ENCODE measurements at regions not wholly inside any gene's neighbourhood (a gene's known extent, or its start where the extent isn't known, plus 50 kb on each side); places are given as distances from the start of the nearest gene placed in this dataset.

DNA sequence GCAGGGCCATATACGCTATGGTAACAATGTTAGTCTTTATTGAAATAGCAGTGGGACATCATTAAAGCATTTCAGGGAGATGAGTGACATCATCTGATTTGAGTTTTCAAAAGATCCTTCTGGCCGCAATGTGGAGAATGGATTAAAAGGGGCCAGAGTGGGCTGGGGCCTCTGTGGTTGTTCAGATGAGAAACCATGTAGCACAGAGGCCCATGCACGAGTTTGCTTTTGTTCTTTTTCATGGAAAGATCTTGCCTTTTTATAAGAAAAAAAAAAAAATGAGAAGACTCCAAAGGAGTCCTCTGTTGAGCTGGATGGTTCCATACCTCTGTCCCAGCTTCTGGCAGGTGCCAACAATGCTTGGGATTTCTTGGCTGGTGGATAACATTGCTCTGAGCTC, 173.5 kb upstream of the SPRY4 start:
- POLR2A ChIA-PET: interaction anchor here (0.7 kb wide), 1 partner anchor 94 kb away, joined by 3 read pairs; no protein-coding TSS in a partner anchor
- dilution Hi-C loops (cut with MboI; ENCODE audit: extremely low pct_ligation_motif_present, low sequenced_read_pairs): no loop called here
- intact Hi-C loops (cut with micrococcal nuclease): no loop called here

DNA sequence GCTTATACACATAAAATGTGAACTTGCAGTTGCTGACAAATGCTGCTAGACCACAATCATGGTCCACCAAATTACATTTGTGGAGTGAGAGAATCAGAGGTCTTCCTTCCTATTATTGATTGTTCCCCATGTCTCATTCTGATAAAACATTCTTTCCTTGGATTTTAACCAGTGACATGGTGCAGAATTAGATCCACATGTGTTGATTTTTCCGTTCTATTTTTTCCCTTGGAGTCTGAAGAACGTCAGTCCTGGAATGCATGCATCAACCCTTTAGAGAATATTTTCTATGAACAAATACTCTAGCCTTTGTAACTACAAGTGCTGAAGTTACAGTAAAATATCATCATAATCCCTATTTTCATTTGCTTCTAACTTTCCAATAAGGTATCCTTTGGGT, 170.7 kb upstream of the SPRY4 start:
- dilution Hi-C loops (cut with MboI; ENCODE audit: extremely low pct_ligation_motif_present, low sequenced_read_pairs) (no loop called here), intact Hi-C loops (cut with micrococcal nuclease) (no loop called here)
- Histone ChIP-seq H3K9me1 (replicated peaks; ENCODE audit: control insufficient read depth, extremely low read depth, insufficient read depth, low read length) (no peaks in the 10 kb centered on the region), H3K9me3 (replicated peaks; ENCODE audit: control insufficient read depth, insufficient read depth, low read length) (no peaks in the 10 kb centered on the region), H4K20me1 (replicated peaks; ENCODE audit: control insufficient read depth, extremely low read depth, insufficient read depth, low read length) (no peaks in the 10 kb centered on the region), H3K4me3 (replicated peaks in 1 of 3; ENCODE audit: insufficient read depth in 1 of 3, low read depth in 1 of 3, low read length in 3 of 3) (no peak overlapping the region), H3K9ac (replicated peaks; ENCODE audit: extremely low read depth, insufficient read depth, low read length) (no peak overlapping the region), H3K79me2 (ENCODE audit: control insufficient read depth, insufficient read depth, low read length) (no peaks in the 10 kb centered on the region), H3K4me1 (ENCODE audit: control insufficient read depth, extremely low read depth, insufficient read depth, low read length) (peaks cover 7% of the 10 kb centered on the region), H3K4me2 (ENCODE audit: insufficient read depth, low read length) (no peak overlapping the region), H2AFZ (ENCODE audit: low read depth, low read length) (no peak overlapping the region), H3K27ac (ENCODE audit: insufficient read depth, low read depth, low read length) (no peak overlapping the region), H3K36me3 (ENCODE audit: control insufficient read depth in 2 of 2, extremely low read depth in 1 of 2, insufficient read depth in 2 of 2, low read length in 2 of 2) (no peaks in the 10 kb centered on the region), H3K27me3 (ENCODE audit: control insufficient read depth in 2 of 2, insufficient read depth in 2 of 2, low read length in 2 of 2) (no peaks in the 10 kb centered on the region)
- ChIA-PET CTCF (no interaction called here), POLR2A (no interaction called here)
- BruUV-seq (replicated peaks): no TSS peak
- no peak for FAIRE-seq
- TF ChIP-seq POLR2AphosphoS5 (IDR thresholded peaks at IDR 0.05; ENCODE audit: insufficient read depth, low read depth, low read length): no peak
- TF ChIP-seq, protein P1, sequence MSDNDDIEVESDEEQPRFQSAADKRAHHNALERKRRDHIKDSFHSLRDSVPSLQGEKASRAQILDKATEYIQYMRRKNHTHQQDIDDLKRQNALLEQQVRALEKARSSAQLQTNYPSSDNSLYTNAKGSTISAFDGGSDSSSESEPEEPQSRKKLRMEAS (IDR thresholded peaks at IDR 0.05; ENCODE audit: insufficient read depth, insufficient read length): no peak
- no peak for TF ChIP-seq EZH2 (IDR thresholded peaks at IDR 0.05; ENCODE audit: borderline replicate concordance, low read depth, low read length, severe bottlenecking)
- no peak for TF ChIP-seq JUN (IDR thresholded peaks at IDR 0.05; ENCODE audit: borderline replicate concordance, insufficient read depth, insufficient read length, low read depth)
- TF ChIP-seq MYC (IDR thresholded peaks at IDR 0.05; ENCODE audit: low read depth, low read length): no peak
- TF ChIP-seq, protein P2, sequence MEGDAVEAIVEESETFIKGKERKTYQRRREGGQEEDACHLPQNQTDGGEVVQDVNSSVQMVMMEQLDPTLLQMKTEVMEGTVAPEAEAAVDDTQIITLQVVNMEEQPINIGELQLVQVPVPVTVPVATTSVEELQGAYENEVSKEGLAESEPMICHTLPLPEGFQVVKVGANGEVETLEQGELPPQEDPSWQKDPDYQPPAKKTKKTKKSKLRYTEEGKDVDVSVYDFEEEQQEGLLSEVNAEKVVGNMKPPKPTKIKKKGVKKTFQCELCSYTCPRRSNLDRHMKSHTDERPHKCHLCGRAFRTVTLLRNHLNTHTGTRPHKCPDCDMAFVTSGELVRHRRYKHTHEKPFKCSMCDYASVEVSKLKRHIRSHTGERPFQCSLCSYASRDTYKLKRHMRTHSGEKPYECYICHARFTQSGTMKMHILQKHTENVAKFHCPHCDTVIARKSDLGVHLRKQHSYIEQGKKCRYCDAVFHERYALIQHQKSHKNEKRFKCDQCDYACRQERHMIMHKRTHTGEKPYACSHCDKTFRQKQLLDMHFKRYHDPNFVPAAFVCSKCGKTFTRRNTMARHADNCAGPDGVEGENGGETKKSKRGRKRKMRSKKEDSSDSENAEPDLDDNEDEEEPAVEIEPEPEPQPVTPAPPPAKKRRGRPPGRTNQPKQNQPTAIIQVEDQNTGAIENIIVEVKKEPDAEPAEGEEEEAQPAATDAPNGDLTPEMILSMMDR (IDR thresholded peaks at IDR 0.05; ENCODE audit: extremely low read depth in 1 of 2, insufficient read depth in 1 of 2, low read depth in 1 of 2, low read length in 2 of 2): no peak
- no peak for TF ChIP-seq POLR2A (IDR thresholded peaks at IDR 0.05; ENCODE audit: low read depth, low read length)
- TF ChIP-seq GATA2 (IDR thresholded peaks at IDR 0.05; ENCODE audit: insufficient read depth, insufficient read length, low read depth, low read length): no peak
- TF ChIP-seq FOS (IDR thresholded peaks at IDR 0.05; ENCODE audit: borderline replicate concordance, insufficient read depth, low read length): no peak
- DNase-seq (ENCODE audit: low read depth, low spot score): no peak

More for the DNA sequence above, 173.5 kb upstream of the SPRY4 start:
- Histone ChIP-seq H3K36me3 (ENCODE audit: control insufficient read depth in 2 of 2, extremely low read depth in 1 of 2, insufficient read depth in 2 of 2, low read length in 2 of 2) (no peaks in the 10 kb centered on the region), H3K4me1 (ENCODE audit: control insufficient read depth, extremely low read depth, insufficient read depth, low read length) (no peaks in the 10 kb centered on the region), H3K27ac (ENCODE audit: insufficient read depth, low read depth, low read length) (no peak overlapping the region), H2AFZ (ENCODE audit: low read depth, low read length) (no peak overlapping the region), H3K27me3 (ENCODE audit: control insufficient read depth in 2 of 2, insufficient read depth in 2 of 2, low read length in 2 of 2) (no peaks in the 10 kb centered on the region), H3K9ac (replicated peaks; ENCODE audit: extremely low read depth, insufficient read depth, low read length) (no peak overlapping the region), H3K9me1 (replicated peaks; ENCODE audit: control insufficient read depth, extremely low read depth, insufficient read depth, low read length) (no peaks in the 10 kb centered on the region), H4K20me1 (replicated peaks; ENCODE audit: control insufficient read depth, extremely low read depth, insufficient read depth, low read length) (no peaks in the 10 kb centered on the region), H3K9me3 (replicated peaks; ENCODE audit: control insufficient read depth, insufficient read depth, low read length) (no peaks in the 10 kb centered on the region), H3K4me2 (ENCODE audit: insufficient read depth, low read length) (no peak overlapping the region), H3K4me3 (replicated peaks in 1 of 3; ENCODE audit: insufficient read depth in 1 of 3, low read depth in 1 of 3, low read length in 3 of 3) (no peak overlapping the region), H3K79me2 (ENCODE audit: control insufficient read depth, insufficient read depth, low read length) (no peaks in the 10 kb centered on the region)
- no peak for FAIRE-seq
- no peak for DNase-seq (ENCODE audit: low read depth, low spot score)
- TF ChIP-seq EZH2 (IDR thresholded peaks at IDR 0.05; ENCODE audit: borderline replicate concordance, low read depth, low read length, severe bottlenecking): no peak
- no peak for TF ChIP-seq JUN (IDR thresholded peaks at IDR 0.05; ENCODE audit: borderline replicate concordance, insufficient read depth, insufficient read length, low read depth)
- no peak for TF ChIP-seq POLR2AphosphoS5 (IDR thresholded peaks at IDR 0.05; ENCODE audit: insufficient read depth, low read depth, low read length)
- TF ChIP-seq, protein P2 (IDR thresholded peaks at IDR 0.05; ENCODE audit: extremely low read depth in 1 of 2, insufficient read depth in 1 of 2, low read depth in 1 of 2, low read length in 2 of 2): no peak
- CTCF ChIA-PET: no interaction called here
- BruUV-seq (replicated peaks): no TSS peak
